ENCODE measurements at regions not wholly inside any gene's neighbourhood (a gene's known extent, or its start where the extent isn't known, plus 50 kb on each side); places are given as distances from the start of the nearest gene placed in this dataset.

DNA sequence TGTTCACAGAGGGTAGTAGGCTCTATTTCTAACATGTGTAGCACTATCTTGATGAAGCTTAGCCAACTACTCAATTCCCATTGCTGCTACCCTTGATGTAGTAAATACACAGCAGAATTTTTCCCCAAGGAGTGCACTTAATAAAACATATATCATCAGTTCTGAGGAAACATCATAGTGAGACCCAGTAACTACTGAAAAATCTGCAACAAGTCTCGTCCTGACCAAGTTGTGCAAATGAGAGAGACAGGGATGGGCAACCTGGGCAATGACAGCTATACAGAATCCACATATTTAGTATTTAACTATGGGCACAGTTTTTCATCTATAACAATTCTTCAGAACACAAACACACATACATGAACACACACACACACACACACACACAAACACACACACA, 1073.8 kb upstream of the SORCS1 start (continued):
- TF ChIP-seq, protein P1, sequence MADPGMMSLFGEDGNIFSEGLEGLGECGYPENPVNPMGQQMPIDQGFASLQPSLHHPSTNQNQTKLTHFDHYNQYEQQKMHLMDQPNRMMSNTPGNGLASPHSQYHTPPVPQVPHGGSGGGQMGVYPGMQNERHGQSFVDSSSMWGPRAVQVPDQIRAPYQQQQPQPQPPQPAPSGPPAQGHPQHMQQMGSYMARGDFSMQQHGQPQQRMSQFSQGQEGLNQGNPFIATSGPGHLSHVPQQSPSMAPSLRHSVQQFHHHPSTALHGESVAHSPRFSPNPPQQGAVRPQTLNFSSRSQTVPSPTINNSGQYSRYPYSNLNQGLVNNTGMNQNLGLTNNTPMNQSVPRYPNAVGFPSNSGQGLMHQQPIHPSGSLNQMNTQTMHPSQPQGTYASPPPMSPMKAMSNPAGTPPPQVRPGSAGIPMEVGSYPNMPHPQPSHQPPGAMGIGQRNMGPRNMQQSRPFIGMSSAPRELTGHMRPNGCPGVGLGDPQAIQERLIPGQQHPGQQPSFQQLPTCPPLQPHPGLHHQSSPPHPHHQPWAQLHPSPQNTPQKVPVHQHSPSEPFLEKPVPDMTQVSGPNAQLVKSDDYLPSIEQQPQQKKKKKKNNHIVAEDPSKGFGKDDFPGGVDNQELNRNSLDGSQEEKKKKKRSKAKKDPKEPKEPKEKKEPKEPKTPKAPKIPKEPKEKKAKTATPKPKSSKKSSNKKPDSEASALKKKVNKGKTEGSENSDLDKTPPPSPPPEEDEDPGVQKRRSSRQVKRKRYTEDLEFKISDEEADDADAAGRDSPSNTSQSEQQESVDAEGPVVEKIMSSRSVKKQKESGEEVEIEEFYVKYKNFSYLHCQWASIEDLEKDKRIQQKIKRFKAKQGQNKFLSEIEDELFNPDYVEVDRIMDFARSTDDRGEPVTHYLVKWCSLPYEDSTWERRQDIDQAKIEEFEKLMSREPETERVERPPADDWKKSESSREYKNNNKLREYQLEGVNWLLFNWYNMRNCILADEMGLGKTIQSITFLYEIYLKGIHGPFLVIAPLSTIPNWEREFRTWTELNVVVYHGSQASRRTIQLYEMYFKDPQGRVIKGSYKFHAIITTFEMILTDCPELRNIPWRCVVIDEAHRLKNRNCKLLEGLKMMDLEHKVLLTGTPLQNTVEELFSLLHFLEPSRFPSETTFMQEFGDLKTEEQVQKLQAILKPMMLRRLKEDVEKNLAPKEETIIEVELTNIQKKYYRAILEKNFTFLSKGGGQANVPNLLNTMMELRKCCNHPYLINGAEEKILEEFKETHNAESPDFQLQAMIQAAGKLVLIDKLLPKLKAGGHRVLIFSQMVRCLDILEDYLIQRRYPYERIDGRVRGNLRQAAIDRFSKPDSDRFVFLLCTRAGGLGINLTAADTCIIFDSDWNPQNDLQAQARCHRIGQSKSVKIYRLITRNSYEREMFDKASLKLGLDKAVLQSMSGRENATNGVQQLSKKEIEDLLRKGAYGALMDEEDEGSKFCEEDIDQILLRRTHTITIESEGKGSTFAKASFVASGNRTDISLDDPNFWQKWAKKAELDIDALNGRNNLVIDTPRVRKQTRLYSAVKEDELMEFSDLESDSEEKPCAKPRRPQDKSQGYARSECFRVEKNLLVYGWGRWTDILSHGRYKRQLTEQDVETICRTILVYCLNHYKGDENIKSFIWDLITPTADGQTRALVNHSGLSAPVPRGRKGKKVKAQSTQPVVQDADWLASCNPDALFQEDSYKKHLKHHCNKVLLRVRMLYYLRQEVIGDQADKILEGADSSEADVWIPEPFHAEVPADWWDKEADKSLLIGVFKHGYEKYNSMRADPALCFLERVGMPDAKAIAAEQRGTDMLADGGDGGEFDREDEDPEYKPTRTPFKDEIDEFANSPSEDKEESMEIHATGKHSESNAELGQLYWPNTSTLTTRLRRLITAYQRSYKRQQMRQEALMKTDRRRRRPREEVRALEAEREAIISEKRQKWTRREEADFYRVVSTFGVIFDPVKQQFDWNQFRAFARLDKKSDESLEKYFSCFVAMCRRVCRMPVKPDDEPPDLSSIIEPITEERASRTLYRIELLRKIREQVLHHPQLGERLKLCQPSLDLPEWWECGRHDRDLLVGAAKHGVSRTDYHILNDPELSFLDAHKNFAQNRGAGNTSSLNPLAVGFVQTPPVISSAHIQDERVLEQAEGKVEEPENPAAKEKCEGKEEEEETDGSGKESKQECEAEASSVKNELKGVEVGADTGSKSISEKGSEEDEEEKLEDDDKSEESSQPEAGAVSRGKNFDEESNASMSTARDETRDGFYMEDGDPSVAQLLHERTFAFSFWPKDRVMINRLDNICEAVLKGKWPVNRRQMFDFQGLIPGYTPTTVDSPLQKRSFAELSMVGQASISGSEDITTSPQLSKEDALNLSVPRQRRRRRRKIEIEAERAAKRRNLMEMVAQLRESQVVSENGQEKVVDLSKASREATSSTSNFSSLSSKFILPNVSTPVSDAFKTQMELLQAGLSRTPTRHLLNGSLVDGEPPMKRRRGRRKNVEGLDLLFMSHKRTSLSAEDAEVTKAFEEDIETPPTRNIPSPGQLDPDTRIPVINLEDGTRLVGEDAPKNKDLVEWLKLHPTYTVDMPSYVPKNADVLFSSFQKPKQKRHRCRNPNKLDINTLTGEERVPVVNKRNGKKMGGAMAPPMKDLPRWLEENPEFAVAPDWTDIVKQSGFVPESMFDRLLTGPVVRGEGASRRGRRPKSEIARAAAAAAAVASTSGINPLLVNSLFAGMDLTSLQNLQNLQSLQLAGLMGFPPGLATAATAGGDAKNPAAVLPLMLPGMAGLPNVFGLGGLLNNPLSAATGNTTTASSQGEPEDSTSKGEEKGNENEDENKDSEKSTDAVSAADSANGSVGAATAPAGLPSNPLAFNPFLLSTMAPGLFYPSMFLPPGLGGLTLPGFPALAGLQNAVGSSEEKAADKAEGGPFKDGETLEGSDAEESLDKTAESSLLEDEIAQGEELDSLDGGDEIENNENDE (IDR thresholded peaks at IDR 0.05; ENCODE audit: insufficient replicate concordance, low read length): no peak
- no peak for TF ChIP-seq BCL11A (IDR thresholded peaks at IDR 0.05; ENCODE audit: low read depth in 2 of 2, low read length in 2 of 2)
